ENCODE measurements at regions not wholly inside any gene's neighbourhood (a gene's known extent, or its start where the extent isn't known, plus 50 kb on each side); places are given as distances from the start of the nearest gene placed in this dataset.

- no peaks in the 10 kb centered on the region for H3K4me1 Mint-ChIP-seq (ENCODE audit: low read depth)
- ATAC-seq (ENCODE audit: poor library complexity) (no peak), DNase-seq (no peak)
- H3K4me1 ChIP-seq (ENCODE audit: insufficient read depth, low read length): no peaks in the 10 kb centered on the region
- no peaks in the 10 kb centered on the region for H3K27me3 Mint-ChIP-seq
- H3K36me3 Mint-ChIP-seq (ENCODE audit: low read depth): no peaks in the 10 kb centered on the region
- POLR2A ChIA-PET: no interaction called here
- H3K27ac ChIP-seq (ENCODE audit: low read depth in 1 of 2, low read length in 2 of 2): no peak overlapping the region
- H3K4me3 Mint-ChIP-seq: no peak overlapping the region
- intact Hi-C loops (cut with DNase I, micrococcal nuclease): loop anchor here in 1 of 2 experiments (10.0 kb wide), 1 partner anchor 86 kb away; no protein-coding TSS in a partner anchor
- no peak overlapping the region for H3K4me3 ChIP-seq (ENCODE audit: low read length)
- H3K27ac Mint-ChIP-seq: no peak overlapping the region
- no peaks in the 10 kb centered on the region for H3K36me3 ChIP-seq (ENCODE audit: insufficient read depth, low read length)
- H3K9me3 Mint-ChIP-seq: peaks cover 7% of the 10 kb centered on the region
- no peaks in the 10 kb centered on the region for H3K27me3 ChIP-seq (ENCODE audit: control insufficient read depth in 1 of 2, insufficient read depth in 2 of 2, low read length in 2 of 2)
- no peak for TF ChIP-seq CTCF (IDR thresholded peaks at IDR 0.05)
- peaks cover 0 to 4% of the 10 kb centered on the region in 2 experiments for H3K9me3 ChIP-seq (ENCODE audit: control insufficient read depth in 1 of 2, insufficient read depth in 1 of 2, low read length in 2 of 2)
- CTCF ChIA-PET: no interaction called here
These were observed 137.9 kb downstream of the SOX9 start for GRCh38 chr17:72258711-72259110.

GRCh38 chr17:72259922-72260321 is 139.1 kb downstream of the SOX9 start:
- intact Hi-C loops (cut with DNase I, micrococcal nuclease): loop anchor here in 1 of 2 experiments (10.0 kb wide), 1 partner anchor 85 kb away; no protein-coding TSS in a partner anchor
- no peaks in the 10 kb centered on the region for H3K36me3 ChIP-seq (ENCODE audit: insufficient read depth, low read length)
- Mint-ChIP-seq H3K27me3 (no peaks in the 10 kb centered on the region), H3K9me3 (peaks cover 5% of the 10 kb centered on the region), H3K4me1 (ENCODE audit: low read depth) (no peaks in the 10 kb centered on the region), H3K4me3 (no peak overlapping the region), H3K36me3 (ENCODE audit: low read depth) (no peaks in the 10 kb centered on the region), H3K27ac (no peak overlapping the region)
- no peaks in the 10 kb centered on the region for H3K27me3 ChIP-seq (ENCODE audit: control insufficient read depth in 1 of 2, insufficient read depth in 2 of 2, low read length in 2 of 2)
- no peak overlapping the region for H3K27ac ChIP-seq (ENCODE audit: low read depth in 1 of 2, low read length in 2 of 2)
- H3K4me1 ChIP-seq (ENCODE audit: insufficient read depth, low read length): no peaks in the 10 kb centered on the region
- peaks cover 0 to 4% of the 10 kb centered on the region in 2 experiments for H3K9me3 ChIP-seq (ENCODE audit: control insufficient read depth in 1 of 2, insufficient read depth in 1 of 2, low read length in 2 of 2)
- no peak overlapping the region for H3K4me3 ChIP-seq (ENCODE audit: low read length)
- DNase-seq: no peak
- no peak for TF ChIP-seq CTCF (IDR thresholded peaks at IDR 0.05)
- no peak for ATAC-seq (ENCODE audit: poor library complexity)
- CTCF ChIA-PET: no interaction called here
- POLR2A ChIA-PET: no interaction called here

- CTCF ChIA-PET: no interaction called here
- no peak for TF ChIP-seq CTCF (IDR thresholded peaks at IDR 0.05)
- no peaks in the 10 kb centered on the region for H3K27me3 Mint-ChIP-seq
- Histone ChIP-seq H3K4me1 (ENCODE audit: insufficient read depth, low read length) (no peaks in the 10 kb centered on the region), H3K27me3 (ENCODE audit: control insufficient read depth in 1 of 2, insufficient read depth in 2 of 2, low read length in 2 of 2) (peaks cover 0 to 7% of the 10 kb centered on the region in 2 experiments), H3K36me3 (ENCODE audit: insufficient read depth, low read length) (no peaks in the 10 kb centered on the region), H3K27ac (ENCODE audit: low read depth in 1 of 2, low read length in 2 of 2) (no peak overlapping the region), H3K4me3 (ENCODE audit: low read length) (no peak overlapping the region), H3K9me3 (ENCODE audit: control insufficient read depth in 1 of 2, insufficient read depth in 1 of 2, low read length in 2 of 2) (no peaks in the 10 kb centered on the region)
- POLR2A ChIA-PET: no interaction called here
- H3K4me3 Mint-ChIP-seq: no peak overlapping the region
- H3K36me3 Mint-ChIP-seq (ENCODE audit: low read depth): no peaks in the 10 kb centered on the region
- peaks cover 3% of the 10 kb centered on the region for H3K9me3 Mint-ChIP-seq
- no peaks in the 10 kb centered on the region for H3K4me1 Mint-ChIP-seq (ENCODE audit: low read depth)
- intact Hi-C loops (cut with DNase I, micrococcal nuclease): no loop called here
- no peak for DNase-seq
- ATAC-seq (ENCODE audit: poor library complexity): no peak
- H3K27ac Mint-ChIP-seq: no peak overlapping the region
These were observed 141.9 kb downstream of the SOX9 start for GRCh38 chr17:72262766-72263165.

Measured in CD4-positive, alpha-beta T cell (primary cell).